Neuronal stem cell (in vitro differentiated cells): ENCODE measurements at regions not wholly inside any gene's neighbourhood (a gene's known extent, or its start where the extent isn't known, plus 50 kb on each side); places are given as distances from the start of the nearest gene placed in this dataset.
"Not testable (repeated sequence)": the region's sequence is repeated elsewhere in the genome, so short reads cannot be mapped to it uniquely, and the experiment has no call there.

Experiments
- DNase-seq: peaks from one replicate; pipeline ENCODE4 v3.0.0-alpha.2; 2013; ENCODE audit warnings: low spot score
- H2AFZ ChIP-seq: one replicate; pipeline ENCODE4 v1.6.1; 2013; ENCODE audit warnings: mild to moderate bottlenecking, low read length, inconsistent platforms
- H2AK5ac ChIP-seq: 2 replicates; pipeline ENCODE4 v1.6.1; 2013; ENCODE audit warnings: low read depth, mild to moderate bottlenecking, inconsistent platforms, low read length, moderate library complexity, mixed read lengths
- H2BK120ac ChIP-seq: 2 replicates; pipeline ENCODE4 v1.6.1; 2013; ENCODE audit warnings: low read depth, mild to moderate bottlenecking, inconsistent platforms, low read length, moderate library complexity, mixed read lengths
- H2BK12ac ChIP-seq: one replicate; pipeline ENCODE4 v1.6.1; 2013; ENCODE audit warnings: low read length, inconsistent platforms
- H2BK15ac ChIP-seq: 2 replicates; pipeline ENCODE4 v1.6.1; 2013; ENCODE audit warnings: mild to moderate bottlenecking, low read length, inconsistent platforms, mixed read lengths
- H2BK5ac ChIP-seq: one replicate; pipeline ENCODE4 v1.6.1; 2013; ENCODE audit warnings: inconsistent platforms, mild to moderate bottlenecking, low read length, moderate library complexity
- H3K14ac ChIP-seq: one replicate; pipeline ENCODE4 v1.6.1; 2013; ENCODE audit warnings: low read length, inconsistent platforms
- H3K18ac ChIP-seq: 2 replicates; pipeline ENCODE4 v1.6.1; 2013; ENCODE audit warnings: low read length, inconsistent platforms
- H3K23ac ChIP-seq: 2 replicates; pipeline ENCODE4 v1.6.1; 2013; ENCODE audit warnings: low read depth, mild to moderate bottlenecking, mixed read lengths, low read length, inconsistent platforms; ENCODE audit not compliant: poor library complexity
- H3K27ac ChIP-seq: replicated peaks from 3 replicates; pipeline ENCODE4 v1.5.1; 2013; ENCODE audit warnings: low read length, inconsistent platforms
- H3K27me3 ChIP-seq, 3 experiments: 2 replicates each; pipeline ENCODE4 v1.6.1; 2013; ENCODE audit warnings: low read length in 3 of 3, mild to moderate bottlenecking in 2 of 3, inconsistent platforms in 1 of 3, low read depth in 1 of 3, mixed read lengths in 1 of 3, moderate library complexity in 1 of 3; ENCODE audit not compliant: control insufficient read depth in 3 of 3, insufficient read depth in 3 of 3
- H3K36me3 ChIP-seq, 2 donors: replicated peaks in 1 of 2; 2 replicates each; pipeline ENCODE4 v1.6.1; 2013; ENCODE audit warnings: low read length in 2 of 2; ENCODE audit not compliant: control insufficient read depth in 2 of 2, insufficient read depth in 2 of 2
- H3K4ac ChIP-seq: 2 replicates; pipeline ENCODE4 v1.6.1; 2013; ENCODE audit warnings: inconsistent platforms, mild to moderate bottlenecking, low read length, moderate library complexity
- H3K4me1 ChIP-seq, 2 donors: 1 replicate in 1 of 2; 2 replicates in 1 of 2; pipeline ENCODE4 v1.6.1; 2013; ENCODE audit warnings: low read length in 2 of 2, low read depth in 1 of 2; ENCODE audit not compliant: control insufficient read depth in 2 of 2, insufficient read depth in 1 of 2
- H3K4me2 ChIP-seq: one replicate; pipeline ENCODE4 v1.6.1; 2013; ENCODE audit warnings: mild to moderate bottlenecking, low read length, inconsistent platforms; ENCODE audit not compliant: insufficient read depth, poor library complexity, severe bottlenecking
- H3K4me3 ChIP-seq, 2 donors: 2 replicates each; pipeline ENCODE4 v1.5.1; 2013; ENCODE audit warnings: low read length in 2 of 2, mild to moderate bottlenecking in 2 of 2, inconsistent platforms in 1 of 2, moderate library complexity in 1 of 2
- H3K79me1 ChIP-seq: one replicate; pipeline ENCODE4 v1.6.1; 2013; ENCODE audit warnings: low read depth, mild to moderate bottlenecking, inconsistent platforms, low read length, moderate library complexity
- H3K9ac ChIP-seq: one replicate; pipeline ENCODE4 v1.6.1; 2013; ENCODE audit warnings: mild to moderate bottlenecking, low read depth, low read length, inconsistent platforms; ENCODE audit not compliant: poor library complexity
- H3K9me3 ChIP-seq, 2 donors: replicated peaks in 1 of 2; 2 replicates each; pipeline versions ENCODE3 to v1.6.1; 2013; ENCODE audit warnings: low read length in 2 of 2, mild to moderate bottlenecking in 2 of 2, inconsistent platforms in 1 of 2, low read depth in 1 of 2, mixed read lengths in 1 of 2, moderate library complexity in 1 of 2; ENCODE audit not compliant: control insufficient read depth in 2 of 2, insufficient read depth in 1 of 2
- H4K8ac ChIP-seq: one replicate; pipeline ENCODE4 v1.6.1; 2013; ENCODE audit warnings: low read depth, mild to moderate bottlenecking, inconsistent platforms, low read length, moderate library complexity
- H4K91ac ChIP-seq: one replicate; pipeline ENCODE4 v1.6.1; 2013; ENCODE audit warnings: low read length, low read depth, mild to moderate bottlenecking, inconsistent platforms; ENCODE audit not compliant: poor library complexity
- WGBS, 2 donors: extraction: QIAGEN DNeasy Blood & Tissue Kit; methylation state at CpG; one replicate each; pipeline ENCODE4 v1.1.7; 2013; ENCODE audit warnings: missing lambda C conversion rate in 2 of 2, mixed read lengths in 1 of 2; ENCODE audit not compliant: insufficient read length in 2 of 2, insufficient replicate concordance in 1 of 2; ENCODE audit errors: extremely low coverage in 2 of 2; 5-methylcytosine and 5-hydroxymethylcytosine counted together

- Histone ChIP-seq H3K27ac (no peak overlapping the region), H3K27me3 (peaks cover 0 to 14% (median 0%) of the 10 kb centered on the region in 3 experiments), H4K8ac (no peak overlapping the region), H2BK120ac (no peak overlapping the region), H2BK5ac (no peak overlapping the region), H2AK5ac (no peak overlapping the region), H3K9ac (no peak overlapping the region), H3K14ac (no peak overlapping the region), H2BK12ac (no peak overlapping the region), H3K79me1 (no peaks in the 10 kb centered on the region), H3K4me2 (no peak overlapping the region), H4K91ac (no peak overlapping the region), H3K4ac (no peak overlapping the region), H3K18ac (no peak overlapping the region), H2AFZ (no peak overlapping the region), H3K9me3 (peaks cover 0 to 6% of the 10 kb centered on the region in 2 donors), H3K4me1 (peaks cover 0 to 2% of the 10 kb centered on the region in 2 donors), H3K4me3 (no peak overlapping the region), H2BK15ac (no peak overlapping the region), H3K36me3 (no peaks in the 10 kb centered on the region), H3K23ac (no peak overlapping the region)
- WGBS, 2 donors = no CpG with 5 or more reads among the region's 7 CpGs
- DNase-seq = no peak
Observed at GRCh38 chr9:40935336-40935735, 193.1 kb downstream of the FOXD4L6 start.

- not testable (repeated sequence) for H2BK5ac ChIP-seq, H3K9ac ChIP-seq, H3K27me3 ChIP-seq, H2AK5ac ChIP-seq, H3K36me3 ChIP-seq, H3K4me3 ChIP-seq, H2BK15ac ChIP-seq, H3K79me1 ChIP-seq, H3K4ac ChIP-seq, H2BK120ac ChIP-seq, H3K9me3 ChIP-seq, H3K23ac ChIP-seq, H4K91ac ChIP-seq, H4K8ac ChIP-seq, H3K14ac ChIP-seq, H3K4me1 ChIP-seq, DNase-seq, H3K18ac ChIP-seq, H3K4me2 ChIP-seq, H2AFZ ChIP-seq, H2BK12ac ChIP-seq, H3K27ac ChIP-seq
- WGBS, 2 donors = no CpG with 5 or more reads among the region's 3 CpGs
Observed at GRCh38 chr9:40934480-40934879, 194.0 kb downstream of the FOXD4L6 start.

DNA sequence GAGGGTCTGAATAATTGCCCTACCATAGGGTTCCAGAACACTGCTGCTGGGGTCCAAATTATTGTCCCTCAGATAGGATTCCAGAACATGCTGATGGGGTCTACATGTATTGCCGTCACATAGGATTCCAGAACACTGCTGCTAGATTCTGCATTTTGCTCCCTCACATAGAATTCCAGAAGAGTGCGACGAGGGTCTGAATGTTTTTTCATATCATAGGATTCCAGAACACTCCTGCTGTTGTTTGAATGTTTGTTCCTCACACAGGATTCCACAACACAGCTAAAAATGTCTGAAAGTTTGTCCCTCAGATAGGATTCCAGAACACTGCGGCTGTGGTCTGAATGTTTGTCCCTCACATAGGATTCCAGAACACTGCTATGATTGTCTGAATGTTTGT, 198.1 kb downstream of the FOXD4L6 start:
- H2BK12ac ChIP-seq, H3K4me1 ChIP-seq, H2AFZ ChIP-seq, H3K4ac ChIP-seq, H2BK120ac ChIP-seq, H3K4me3 ChIP-seq, DNase-seq, H3K14ac ChIP-seq, H2BK5ac ChIP-seq, H3K36me3 ChIP-seq, H3K9ac ChIP-seq, H3K27ac ChIP-seq, H3K4me2 ChIP-seq, H3K79me1 ChIP-seq, H4K8ac ChIP-seq, H2BK15ac ChIP-seq, H2AK5ac ChIP-seq, H3K27me3 ChIP-seq, H4K91ac ChIP-seq, H3K18ac ChIP-seq, H3K23ac ChIP-seq: not testable (repeated sequence)
- WGBS, 2 donors = no CpG with 5 or more reads among the region's 4 CpGs
- peaks cover 0 to 33% of the 10 kb centered on the region in 2 donors for H3K9me3 ChIP-seq

GRCh38 chr9:40929488-40929845, 199.0 kb downstream of the FOXD4L6 start:
- H3K4me3 ChIP-seq, H3K36me3 ChIP-seq, H2BK12ac ChIP-seq, H2AK5ac ChIP-seq, H3K18ac ChIP-seq, H3K27me3 ChIP-seq, H3K4me1 ChIP-seq, H4K8ac ChIP-seq, H3K4ac ChIP-seq, H2BK5ac ChIP-seq, H2BK120ac ChIP-seq, H3K9ac ChIP-seq, DNase-seq, H3K23ac ChIP-seq, H4K91ac ChIP-seq, H3K27ac ChIP-seq, H3K14ac ChIP-seq, H2BK15ac ChIP-seq, H3K4me2 ChIP-seq, H3K79me1 ChIP-seq, H2AFZ ChIP-seq: not testable (repeated sequence)
- no CpG with 5 or more reads among the region's 6 CpGs for WGBS, 2 donors
- peaks cover 0 to 36% of the 10 kb centered on the region in 2 donors for H3K9me3 ChIP-seq
